ENCODE measurements at regions not wholly inside any gene's neighbourhood (a gene's known extent, or its start where the extent isn't known, plus 50 kb on each side); places are given as distances from the start of the nearest gene placed in this dataset.
"Not testable (repeated sequence)": the region's sequence is repeated elsewhere in the genome, so short reads cannot be mapped to it uniquely, and the experiment has no call there.

- TF ChIP-seq, protein P1, sequence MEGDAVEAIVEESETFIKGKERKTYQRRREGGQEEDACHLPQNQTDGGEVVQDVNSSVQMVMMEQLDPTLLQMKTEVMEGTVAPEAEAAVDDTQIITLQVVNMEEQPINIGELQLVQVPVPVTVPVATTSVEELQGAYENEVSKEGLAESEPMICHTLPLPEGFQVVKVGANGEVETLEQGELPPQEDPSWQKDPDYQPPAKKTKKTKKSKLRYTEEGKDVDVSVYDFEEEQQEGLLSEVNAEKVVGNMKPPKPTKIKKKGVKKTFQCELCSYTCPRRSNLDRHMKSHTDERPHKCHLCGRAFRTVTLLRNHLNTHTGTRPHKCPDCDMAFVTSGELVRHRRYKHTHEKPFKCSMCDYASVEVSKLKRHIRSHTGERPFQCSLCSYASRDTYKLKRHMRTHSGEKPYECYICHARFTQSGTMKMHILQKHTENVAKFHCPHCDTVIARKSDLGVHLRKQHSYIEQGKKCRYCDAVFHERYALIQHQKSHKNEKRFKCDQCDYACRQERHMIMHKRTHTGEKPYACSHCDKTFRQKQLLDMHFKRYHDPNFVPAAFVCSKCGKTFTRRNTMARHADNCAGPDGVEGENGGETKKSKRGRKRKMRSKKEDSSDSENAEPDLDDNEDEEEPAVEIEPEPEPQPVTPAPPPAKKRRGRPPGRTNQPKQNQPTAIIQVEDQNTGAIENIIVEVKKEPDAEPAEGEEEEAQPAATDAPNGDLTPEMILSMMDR (conservative IDR thresholded peaks at IDR 0.05; ENCODE audit: control insufficient read depth, insufficient read depth, low read depth, low read length) = no peak
- H3K4me3 ChIP-seq (ENCODE audit: control insufficient read depth, low read depth, low read length) = no peak overlapping the region
- DNase-seq (ENCODE audit: low read depth) = peak; percentile 26
Observed at GRCh38 chr9:29150606-29151005, 1577.3 kb upstream of the C9orf72 start.

DNA sequence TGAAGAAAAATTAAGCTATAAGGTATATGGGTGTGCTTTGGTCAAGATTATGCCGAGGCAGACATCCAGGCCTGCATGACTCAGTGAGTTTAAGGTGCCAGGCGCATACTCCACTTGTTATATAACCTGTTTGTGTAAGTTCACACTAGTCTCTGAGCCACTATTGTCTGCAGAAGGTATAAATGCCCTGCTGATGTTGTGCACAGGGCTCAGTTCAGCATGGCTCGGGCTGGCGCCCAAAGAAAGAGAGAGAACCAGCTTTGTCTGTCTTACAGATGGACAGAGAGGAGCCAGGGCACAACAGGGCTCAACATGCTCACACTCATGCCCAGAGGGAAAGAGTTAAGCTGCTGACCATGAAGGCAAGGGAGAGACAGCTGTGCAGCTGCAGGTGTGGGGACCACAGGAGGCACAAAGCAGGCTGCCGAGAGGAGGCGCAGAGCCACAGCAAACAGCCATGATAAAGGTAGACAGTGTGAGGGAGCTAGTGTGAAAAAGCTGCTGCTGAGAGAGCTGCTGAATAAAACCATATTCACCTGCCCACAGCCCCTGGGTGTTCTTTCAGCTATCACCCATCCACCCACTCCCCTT lies 1587.6 kb upstream of the C9orf72 start:
- TF ChIP-seq, protein P1 (conservative IDR thresholded peaks at IDR 0.05; ENCODE audit: control insufficient read depth, insufficient read depth, low read depth, low read length) = no peak
- no peak for DNase-seq (ENCODE audit: low read depth)
- H3K4me3 ChIP-seq (ENCODE audit: control insufficient read depth, low read depth, low read length) = no peak overlapping the region

DNA sequence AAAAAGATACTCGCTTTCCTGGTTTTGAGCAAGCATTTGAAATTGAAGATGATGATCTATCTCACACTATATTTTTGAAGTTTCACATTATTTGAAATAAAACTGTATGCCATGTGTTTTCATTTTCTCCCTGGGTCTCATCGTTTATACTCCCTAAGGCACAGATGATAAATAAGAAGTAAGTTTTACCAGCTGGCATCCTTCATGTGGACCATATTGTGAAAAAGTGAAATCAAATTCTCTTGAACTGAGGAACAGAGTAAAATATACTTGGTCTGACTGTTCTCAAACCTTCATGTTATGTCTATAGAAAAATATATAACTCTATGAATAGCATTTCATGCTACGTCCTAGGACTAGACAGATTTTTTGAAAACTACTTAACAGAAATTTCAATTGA lies 1600.9 kb upstream of the C9orf72 start:
- no peak overlapping the region for H3K4me3 ChIP-seq (ENCODE audit: control insufficient read depth, low read depth, low read length)
- TF ChIP-seq, protein P1 (conservative IDR thresholded peaks at IDR 0.05; ENCODE audit: control insufficient read depth, insufficient read depth, low read depth, low read length) = no peak
- DNase-seq (ENCODE audit: low read depth) = no peak

- DNase-seq (ENCODE audit: low read depth) = no peak
- TF ChIP-seq, protein P1 (conservative IDR thresholded peaks at IDR 0.05; ENCODE audit: control insufficient read depth, insufficient read depth, low read depth, low read length) = no peak
- H3K4me3 ChIP-seq (ENCODE audit: control insufficient read depth, low read depth, low read length) = no peak overlapping the region
Observed at GRCh38 chr9:29176231-29176630, 1603.0 kb upstream of the C9orf72 start.

GRCh38 chr9:29176786-29177185 lies 1603.5 kb upstream of the C9orf72 start:
- TF ChIP-seq, protein P1 (conservative IDR thresholded peaks at IDR 0.05; ENCODE audit: control insufficient read depth, insufficient read depth, low read depth, low read length) = no peak
- no peak for DNase-seq (ENCODE audit: low read depth)

DNA sequence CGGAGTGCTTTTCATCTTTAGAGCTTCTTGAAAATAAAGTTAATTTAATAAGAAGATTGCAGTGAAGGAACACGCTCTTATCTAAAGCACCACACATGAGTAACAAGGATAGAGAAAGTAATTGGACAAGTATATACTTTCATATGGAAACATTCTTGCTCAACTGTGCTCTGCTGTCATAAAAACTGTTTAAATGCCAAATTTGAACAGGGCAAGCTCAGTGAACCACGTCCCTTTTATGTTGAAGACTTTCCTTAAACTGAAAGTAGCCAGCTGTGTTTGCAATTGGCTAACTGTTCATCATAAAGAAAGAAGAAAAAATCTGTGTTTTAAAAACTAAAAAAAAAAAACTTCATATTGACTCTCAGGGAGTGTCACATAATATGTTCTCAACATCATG lies 1610.7 kb upstream of the C9orf72 start:
- H3K4me3 ChIP-seq (ENCODE audit: control insufficient read depth, low read depth, low read length) = no peak overlapping the region
- TF ChIP-seq, protein P1 (conservative IDR thresholded peaks at IDR 0.05; ENCODE audit: control insufficient read depth, insufficient read depth, low read depth, low read length) = no peak
- no peak for DNase-seq (ENCODE audit: low read depth)

More at GRCh38 chr9:29176786-29177185, 1603.5 kb upstream of the C9orf72 start:
- no peak overlapping the region for H3K4me3 ChIP-seq (ENCODE audit: control insufficient read depth, low read depth, low read length)

DNA sequence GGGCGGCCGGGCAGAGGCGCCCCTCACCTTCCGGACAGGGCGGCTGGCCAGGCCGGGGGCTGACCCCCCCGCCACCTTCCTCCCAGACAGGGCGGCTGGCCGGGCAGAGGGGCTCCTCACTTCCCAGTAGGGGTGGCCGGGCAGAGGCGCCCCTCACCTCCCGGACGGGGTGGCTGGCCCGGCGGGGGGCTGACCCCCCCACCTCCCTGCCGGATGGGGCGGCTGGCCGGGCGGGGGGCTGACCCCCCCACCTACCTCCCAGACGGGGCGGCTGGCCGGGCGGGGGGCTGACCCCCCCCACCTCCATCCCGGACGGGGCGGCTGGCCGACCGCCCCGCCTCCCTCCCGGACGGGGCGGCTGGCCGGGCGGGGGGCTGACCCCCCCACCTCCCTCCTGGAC lies 1615.5 kb upstream of the C9orf72 start:
- not testable (repeated sequence) for H3K4me3 ChIP-seq (ENCODE audit: control insufficient read depth, low read depth, low read length); DNase-seq (ENCODE audit: low read depth)

DNA sequence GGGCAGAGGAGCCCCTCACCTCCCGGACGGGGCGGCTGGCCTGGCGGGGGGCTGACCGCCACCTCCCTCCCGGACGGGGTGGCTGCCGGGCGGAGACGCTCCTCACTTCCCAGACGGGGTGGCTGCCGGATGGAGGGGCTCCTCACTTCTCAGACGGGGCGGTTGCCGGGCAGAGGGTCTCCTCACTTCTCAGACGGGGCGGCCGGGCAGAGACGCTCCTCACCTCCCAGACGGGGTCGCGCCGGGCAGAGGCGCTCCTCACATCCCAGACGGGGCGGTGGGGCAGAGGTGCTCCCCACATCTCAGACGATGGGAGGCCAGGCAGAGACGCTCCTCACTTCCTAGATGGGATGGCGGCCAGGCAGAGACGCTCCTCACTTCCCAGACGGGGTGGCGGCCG lies 1615.9 kb upstream of the C9orf72 start:
- not testable (repeated sequence) for H3K4me3 ChIP-seq (ENCODE audit: control insufficient read depth, low read depth, low read length); DNase-seq (ENCODE audit: low read depth)
